Limb (tissue), 2 donors: ENCODE measurements at regions not wholly inside any gene's neighbourhood (a gene's known extent, or its start where the extent isn't known, plus 50 kb on each side); places are given as distances from the start of the nearest gene placed in this dataset.
A peak's percentile ranks its signal among the peaks of the same experiment; 100 is the strongest.

Source experiments
- DNase-seq, 2 donors: peaks; one replicate each; pipeline ENCODE4 v3.0.0-alpha.2; 2016; ENCODE audit errors: extremely low spot score in 2 of 2

DNA sequence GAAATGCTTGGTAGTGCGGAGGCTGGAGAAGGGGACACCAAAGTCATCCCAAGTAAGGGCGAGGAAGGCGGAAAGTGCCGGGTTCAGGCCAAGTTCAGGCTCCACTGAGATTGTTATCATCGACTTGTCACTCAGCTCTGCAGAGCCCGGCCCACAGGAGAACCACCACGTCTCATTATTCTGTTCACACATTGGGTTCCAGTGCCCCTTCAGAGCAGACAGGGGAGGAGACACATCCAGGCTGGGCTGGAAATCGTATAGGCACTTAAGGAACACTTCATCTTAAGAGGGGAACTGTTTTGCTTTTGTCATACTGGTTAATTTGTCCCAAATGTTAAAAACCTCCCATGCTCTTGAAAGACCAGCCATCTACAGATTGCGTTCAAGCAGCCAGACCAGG is 118.3 kb upstream of the ADAMTS18 start:
- DNase-seq, result no peak

- DNase-seq, result no peak
Measured at GRCh38 chr16:77555126-77555525, 120.3 kb upstream of the ADAMTS18 start.

DNA sequence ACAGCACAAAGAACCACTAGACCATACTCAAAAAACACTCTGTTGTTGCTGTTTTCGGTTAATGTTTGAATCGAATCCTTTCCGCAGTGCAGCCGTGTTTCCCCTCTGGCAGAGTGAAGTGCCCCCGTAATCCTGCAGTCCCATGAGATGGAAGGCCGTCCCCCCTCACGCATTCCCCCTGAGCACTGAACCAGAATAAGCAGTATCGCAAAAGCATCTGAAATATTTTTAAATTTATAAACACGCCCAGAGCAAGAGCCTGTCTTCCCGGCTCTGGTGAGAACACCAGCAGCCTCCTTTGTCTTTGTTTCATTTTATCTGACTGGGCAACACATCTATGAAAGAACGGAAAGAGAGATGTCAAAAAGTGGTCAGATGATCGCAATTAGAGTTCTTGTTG is 121.0 kb upstream of the ADAMTS18 start:
- no peak for DNase-seq

DNA sequence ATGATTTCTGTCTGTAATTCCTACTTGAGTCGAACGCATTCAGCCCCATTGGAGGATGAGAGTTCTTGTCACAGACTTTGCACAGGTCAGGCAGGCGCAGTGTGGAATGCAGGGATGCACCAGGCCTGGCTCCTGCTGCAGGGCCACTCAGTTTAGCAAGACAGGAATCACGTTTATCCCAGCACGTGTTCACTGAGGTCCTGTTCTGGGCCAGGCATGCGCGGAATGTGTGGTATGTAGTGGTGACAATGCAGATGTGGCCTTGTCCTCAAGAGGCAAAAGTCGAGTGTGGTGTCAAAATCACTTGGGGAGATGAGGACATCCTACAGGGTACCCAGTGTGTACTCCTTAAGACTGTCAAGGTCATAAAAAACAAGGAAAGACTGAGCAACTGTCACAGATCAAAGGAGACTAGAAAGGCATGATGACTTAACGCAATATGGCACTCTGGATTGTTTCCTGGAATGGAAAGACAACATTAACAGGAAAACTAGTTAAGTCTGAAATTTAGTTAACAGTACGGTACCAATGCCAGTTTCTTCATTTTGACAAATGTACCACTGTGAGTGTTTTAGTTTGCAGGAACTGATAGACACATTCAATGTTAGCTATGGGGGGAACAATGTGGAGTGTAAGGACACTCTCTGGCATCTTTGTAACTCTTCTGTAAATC is 121.5 kb upstream of the ADAMTS18 start:
- DNase-seq, result no peak

DNA sequence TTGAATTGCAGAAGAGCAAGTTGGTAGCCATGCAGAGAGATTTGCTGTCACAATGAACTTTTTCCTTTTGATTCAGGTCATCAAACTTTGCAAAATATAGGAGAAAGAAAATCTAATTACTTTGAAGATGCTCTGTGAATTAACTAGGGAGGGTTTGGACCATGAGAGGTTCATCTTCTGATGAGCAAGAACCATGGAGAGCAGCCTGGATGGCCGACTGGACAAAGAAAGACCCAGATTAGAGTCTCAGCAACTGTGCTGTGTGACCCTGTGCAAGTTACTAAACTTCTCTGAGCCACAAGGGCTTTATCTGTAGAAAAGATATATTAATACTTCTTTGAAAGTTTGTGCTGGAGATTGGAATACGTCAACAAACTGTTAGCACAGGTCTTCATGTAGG is 122.6 kb upstream of the ADAMTS18 start:
- DNase-seq, result no peak

DNA sequence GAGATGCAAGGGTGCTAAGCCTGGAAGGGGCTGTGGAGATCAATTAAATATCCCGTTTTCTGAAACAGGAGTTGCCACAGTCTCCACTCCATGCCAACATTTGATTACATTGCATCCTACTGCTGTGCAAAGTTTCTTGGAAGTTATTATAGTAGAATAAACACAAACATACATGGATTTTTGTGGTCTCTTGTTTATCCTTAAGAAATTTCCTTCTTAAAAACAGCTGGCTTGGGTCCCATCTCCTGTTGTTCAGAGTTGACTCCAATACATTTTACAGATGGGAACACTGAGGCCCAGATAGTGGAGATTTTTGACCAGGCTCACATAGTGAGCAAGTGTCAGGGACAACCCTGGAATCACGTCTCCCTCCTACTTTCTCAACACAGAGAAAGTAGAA is 124.0 kb upstream of the ADAMTS18 start:
- no peak for DNase-seq

DNA sequence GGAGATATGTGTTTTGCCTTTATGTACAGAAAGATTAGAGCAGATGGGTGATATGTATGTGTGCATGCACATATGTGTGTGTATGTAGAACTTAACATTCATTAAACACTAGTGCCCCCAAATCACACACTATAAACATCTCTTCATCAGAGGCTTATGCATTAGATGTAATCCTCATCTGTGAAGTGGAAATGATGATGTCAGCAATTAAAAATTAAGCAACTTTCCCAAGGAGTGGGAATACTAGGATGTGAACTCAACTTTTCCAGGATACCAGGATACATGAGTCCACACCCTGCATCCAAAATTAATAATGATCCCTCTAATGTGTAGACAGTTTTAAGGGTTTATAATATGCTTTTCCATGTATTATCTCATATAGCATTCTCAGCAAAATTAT is 127.7 kb upstream of the ADAMTS18 start:
- DNase-seq, result no peak

- DNase-seq, result no peak
Measured at GRCh38 chr16:77564791-77565390, 130.1 kb upstream of the ADAMTS18 start.

DNA sequence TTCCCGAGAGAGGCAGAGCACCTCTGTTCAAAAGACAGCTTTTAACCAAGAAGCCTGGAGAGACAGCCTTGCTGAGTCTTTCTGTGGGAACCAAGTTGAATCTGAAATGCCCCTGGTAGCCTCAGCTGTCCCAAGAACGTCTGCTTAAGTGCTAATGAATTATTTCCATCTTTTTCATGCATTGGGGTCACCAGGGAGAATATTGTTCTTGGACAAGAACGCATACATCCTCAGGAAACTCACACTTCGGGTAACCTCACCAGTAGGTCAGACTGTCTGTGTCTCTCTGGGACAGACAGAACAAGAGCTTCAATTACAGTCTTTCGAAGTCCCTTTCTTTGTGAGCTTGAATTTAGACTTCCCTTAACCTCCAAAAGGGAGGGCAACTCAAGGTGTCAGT is 134.6 kb upstream of the ADAMTS18 start:
- no peak for DNase-seq

- no peak for DNase-seq
Measured at GRCh38 chr16:77570574-77570973, 135.7 kb upstream of the ADAMTS18 start.

- no peak for DNase-seq
Measured at GRCh38 chr16:77571115-77571862, 136.5 kb upstream of the ADAMTS18 start.

- DNase-seq, result no peak
Measured at GRCh38 chr16:77574867-77575624, 140.2 kb upstream of the ADAMTS18 start.

DNA sequence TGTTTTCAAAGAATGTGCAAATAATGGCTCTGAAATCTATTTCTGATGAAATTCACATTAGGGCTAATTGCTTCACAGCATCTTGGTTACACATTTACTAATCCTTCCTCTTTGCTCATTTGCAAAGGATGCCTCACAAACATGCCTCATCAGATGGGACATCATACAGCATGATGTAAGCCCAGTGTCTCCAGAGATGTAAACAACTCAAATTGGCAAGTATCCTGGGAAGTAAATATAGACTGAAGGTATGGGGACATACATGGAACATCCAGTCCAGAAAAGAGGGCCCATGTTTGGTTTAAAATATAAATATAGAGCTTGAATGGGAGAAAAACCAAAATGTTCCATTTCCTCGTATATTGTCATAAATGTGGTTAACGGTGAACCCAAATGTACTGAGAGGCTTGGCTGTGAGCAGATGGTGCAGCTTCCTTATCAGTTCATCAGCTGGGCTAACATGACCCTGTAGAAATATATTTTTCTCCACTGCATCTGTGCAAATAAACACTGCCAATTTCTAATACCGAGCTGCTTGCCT is 142.9 kb upstream of the NUDT7 start:
- DNase-seq, result no peak

- no peak for DNase-seq
Measured at GRCh38 chr16:77581706-77582105, 140.6 kb upstream of the NUDT7 start.

DNA sequence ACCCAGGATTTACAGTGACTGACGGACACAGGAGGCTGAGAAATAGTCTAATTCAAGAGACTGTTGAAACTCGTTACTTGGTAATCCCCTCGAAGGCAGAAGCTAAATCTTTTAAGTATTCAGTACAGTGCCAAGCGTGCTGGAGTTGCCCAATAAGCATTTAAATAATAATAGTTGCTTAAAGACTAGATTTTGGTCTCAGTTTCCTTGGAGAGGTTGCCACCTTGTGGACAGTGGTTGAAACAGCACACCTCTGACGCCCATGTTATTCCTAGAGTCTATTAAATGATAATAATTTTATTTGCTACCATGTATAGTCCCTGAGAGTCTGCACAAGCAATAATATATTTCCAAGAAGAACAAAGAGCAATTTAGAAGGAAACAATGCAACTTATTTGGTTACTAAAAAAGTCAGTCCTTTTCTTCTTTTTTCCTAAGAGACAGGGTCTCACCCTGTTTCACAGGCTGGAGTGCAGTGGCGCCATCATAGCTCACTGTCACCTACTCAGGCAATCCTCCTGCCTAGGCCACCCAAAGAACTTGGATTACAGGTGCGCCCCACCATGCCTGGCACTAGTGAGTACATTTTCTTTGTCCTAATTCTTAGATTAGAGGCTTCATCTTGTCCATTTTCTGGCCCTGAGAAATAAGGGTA is 138.0 kb upstream of the NUDT7 start:
- peak; percentile 68 to 73 for DNase-seq

- no peak for DNase-seq
Measured at GRCh38 chr16:77585379-77586251, 136.7 kb upstream of the NUDT7 start.

DNA sequence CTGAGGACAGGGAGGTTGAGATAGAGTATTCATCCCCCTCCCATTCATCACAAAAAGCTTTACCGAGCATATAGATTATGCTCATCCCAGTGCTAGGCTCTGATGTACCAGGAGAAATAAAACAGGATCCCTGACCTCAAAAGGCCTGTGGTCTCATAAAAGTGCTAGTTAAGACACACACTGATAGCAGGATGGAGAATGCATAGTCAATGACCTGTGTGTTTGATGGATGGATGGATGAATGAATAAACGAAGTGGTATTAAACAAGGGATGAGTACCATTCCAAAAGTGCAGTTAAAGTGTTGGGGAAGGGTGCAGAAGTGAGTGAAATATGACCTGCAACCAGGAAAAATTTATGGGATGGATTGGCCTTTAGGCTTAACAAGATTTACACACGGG is 133.9 kb upstream of the NUDT7 start:
- no peak for DNase-seq

DNA sequence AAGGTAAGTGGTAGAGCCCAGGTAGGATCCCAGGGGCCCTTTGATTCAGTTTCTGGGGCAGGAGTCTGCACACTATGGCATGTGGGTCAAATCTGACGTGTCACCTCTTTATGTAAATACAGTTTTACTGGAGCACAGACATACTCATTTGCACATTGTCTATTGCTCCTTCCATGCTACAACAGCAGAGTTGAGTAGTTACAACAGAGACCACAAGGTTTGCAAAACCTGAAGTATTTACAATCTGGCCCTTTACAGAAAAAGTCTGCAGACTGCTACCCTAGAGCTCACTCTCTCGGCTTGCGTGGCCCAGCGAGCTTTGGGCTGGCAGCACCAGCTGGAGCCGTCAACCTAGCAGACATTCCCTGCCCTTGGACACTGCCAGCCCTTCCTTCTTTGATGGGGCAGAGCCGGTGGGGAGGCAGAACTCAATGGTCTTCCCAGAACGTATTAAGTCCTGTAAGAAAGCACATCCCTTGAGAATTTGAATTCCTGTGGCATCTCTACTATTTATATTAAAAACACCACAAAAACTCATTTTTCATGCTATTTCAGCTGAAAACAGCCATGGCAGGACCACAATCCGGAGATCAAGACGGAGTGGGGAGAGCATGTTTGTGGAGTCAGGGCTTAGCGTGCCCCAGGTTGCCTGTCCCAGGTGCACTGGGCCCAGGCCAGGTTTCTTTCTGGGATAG is 133.1 kb upstream of the NUDT7 start:
- DNase-seq, result no peak

- DNase-seq, result no peak
Measured at GRCh38 chr16:77590707-77591106, 131.6 kb upstream of the NUDT7 start.

- no peak for DNase-seq
Measured at GRCh38 chr16:77591347-77591746, 131.0 kb upstream of the NUDT7 start.
